Glomerular endothelial cell (primary cell): ENCODE measurements at regions not wholly inside any gene's neighbourhood (a gene's known extent, or its start where the extent isn't known, plus 50 kb on each side); places are given as distances from the start of the nearest gene placed in this dataset.

Experiments
- DNase-seq: peaks from one replicate; pipeline ENCODE4 v3.0.0-alpha.2; 2011; ENCODE audit warnings: low read depth, low spot score; ENCODE audit errors: extremely low read depth

DNA sequence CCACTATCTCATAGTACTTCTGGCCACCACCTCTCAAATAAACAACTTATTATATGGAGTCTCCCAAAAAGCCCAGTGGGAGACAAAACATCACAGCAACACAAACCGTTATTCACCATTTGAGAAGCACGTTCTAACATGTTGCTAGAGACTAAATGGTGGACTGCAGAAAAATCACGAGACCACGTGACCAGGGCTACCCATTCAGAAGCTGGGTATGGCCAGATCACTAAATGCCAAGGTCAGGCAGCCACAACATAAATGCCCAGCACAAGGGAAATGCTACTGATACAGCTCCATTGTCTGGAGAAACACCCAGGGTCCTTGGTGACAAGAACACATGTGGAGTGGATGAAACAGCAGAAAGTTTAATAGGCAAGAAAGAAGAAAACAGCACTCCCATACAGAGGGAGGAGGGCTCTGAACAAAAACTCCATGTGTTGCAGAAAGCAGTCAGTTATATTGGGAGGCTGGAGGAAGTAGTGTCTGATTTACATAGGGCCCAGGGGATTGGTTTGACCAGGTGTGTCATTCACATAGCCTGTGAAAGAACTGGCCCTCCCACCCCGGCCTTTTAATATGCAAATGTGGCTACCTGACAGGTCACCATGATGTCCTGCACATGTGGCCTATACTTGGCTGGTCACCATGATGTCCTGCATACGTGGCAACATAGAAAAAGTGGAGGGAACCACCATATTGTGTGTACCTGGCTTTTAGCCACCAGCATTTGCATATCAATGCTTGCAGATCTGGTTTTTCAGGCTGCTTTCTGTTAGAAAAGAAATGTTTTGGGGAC, 97.2 kb downstream of the TRIM36 start:
- DNase-seq, result no peak

DNA sequence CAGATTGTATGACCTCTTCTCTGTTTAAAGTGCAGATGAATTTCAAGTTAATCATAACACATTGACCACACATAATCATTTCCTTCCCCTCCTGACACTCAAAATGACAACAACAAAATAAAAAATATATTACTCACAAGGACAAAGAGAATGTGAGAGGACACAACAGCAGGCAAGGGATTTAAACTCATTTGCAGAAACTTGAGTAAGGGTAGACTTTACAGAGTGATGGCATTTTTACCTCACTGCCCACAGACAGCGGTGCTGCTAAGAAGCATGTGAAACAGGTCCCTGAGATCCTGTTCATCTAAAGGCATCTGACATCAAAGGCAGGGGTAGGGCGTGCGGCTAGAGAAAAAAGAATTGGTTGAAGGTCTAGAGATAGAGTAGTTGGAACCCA, 99.0 kb downstream of the TRIM36 start:
- DNase-seq, result no peak

DNA sequence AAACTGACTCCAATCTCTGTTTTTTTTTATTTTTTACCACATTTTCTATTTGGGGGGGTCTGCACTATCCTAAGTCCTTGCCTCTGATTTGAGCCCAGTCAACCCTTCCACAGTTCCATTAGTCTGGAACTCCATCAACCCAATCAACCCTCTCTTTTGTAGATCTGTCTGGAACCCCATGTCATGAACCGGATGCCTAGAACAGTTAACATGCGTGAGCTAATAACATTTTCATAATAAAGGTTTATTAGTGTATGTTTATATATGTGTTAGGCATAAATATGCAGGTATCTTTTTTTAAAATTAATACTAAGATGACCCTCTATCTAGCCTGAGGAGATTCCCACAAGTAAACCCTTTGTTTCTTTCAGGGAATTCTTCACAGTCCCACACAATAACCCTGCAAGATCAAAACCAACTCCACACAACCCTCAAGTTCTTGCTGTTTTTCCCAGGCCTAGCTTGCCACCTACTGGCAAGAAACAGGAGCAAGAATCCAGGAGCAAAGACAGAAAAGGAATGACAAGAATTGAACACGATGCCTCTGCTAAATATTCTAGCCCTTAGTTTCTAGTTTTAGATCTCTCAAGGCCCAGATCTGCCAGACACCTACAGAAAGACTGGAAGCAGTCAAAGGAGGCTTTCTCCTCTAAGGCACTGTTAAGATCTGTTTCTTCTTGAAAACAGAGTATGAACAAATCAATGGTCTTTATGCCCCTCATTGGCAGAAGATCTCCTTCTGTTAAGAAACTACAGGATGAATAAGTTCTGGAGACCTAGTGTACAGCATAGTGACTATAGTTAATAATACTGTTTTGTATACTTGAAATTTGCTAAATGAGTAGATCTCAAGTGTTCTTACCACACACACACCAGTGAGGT, 100.4 kb downstream of the TRIM36 start:
- peak; percentile 25 for DNase-seq

DNA sequence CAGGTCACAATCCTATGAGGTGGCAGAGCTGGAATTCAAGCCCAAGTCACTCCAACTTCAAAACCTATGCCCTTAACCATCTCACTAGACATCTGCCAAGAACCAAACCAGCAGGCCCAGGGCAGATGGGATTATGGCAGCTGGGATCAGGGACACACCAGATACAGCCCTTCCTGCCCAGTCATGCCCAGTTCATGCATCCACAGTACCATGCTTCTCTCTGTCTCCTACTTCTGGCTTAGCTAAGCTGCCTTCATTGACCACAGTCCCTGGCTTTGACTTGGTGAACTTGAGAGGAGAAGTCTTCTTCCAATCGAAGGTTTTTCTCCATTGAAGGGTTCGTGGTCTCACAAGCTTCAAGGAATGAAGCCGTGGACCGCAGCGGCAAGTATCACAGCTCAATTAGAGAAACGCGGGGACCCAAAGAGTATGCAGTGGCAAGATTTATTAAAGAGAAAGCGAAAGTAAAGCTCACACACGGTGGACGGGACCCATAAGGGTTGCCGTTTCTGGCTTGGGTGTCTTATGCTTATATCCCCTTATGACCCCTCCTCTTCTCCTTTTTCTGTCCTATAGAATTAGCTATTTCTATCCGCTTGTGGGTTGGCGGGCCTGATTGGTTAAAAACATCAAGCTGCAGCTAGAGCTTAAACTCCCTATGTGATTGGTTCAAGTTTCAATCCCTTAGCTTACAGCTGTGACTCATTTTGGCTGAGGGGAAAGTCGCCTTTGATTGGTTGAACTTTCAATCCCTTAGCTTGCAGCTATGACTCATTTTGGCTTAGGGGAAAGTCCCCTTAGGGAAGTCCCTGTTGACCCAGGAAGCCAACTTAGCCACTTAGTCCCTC, 101.2 kb downstream of the TRIM36 start:
- DNase-seq, result no peak

- DNase-seq, result no peak
These were observed 105.3 kb downstream of the TRIM36 start for GRCh38 chr5:115064380-115064779.

DNA sequence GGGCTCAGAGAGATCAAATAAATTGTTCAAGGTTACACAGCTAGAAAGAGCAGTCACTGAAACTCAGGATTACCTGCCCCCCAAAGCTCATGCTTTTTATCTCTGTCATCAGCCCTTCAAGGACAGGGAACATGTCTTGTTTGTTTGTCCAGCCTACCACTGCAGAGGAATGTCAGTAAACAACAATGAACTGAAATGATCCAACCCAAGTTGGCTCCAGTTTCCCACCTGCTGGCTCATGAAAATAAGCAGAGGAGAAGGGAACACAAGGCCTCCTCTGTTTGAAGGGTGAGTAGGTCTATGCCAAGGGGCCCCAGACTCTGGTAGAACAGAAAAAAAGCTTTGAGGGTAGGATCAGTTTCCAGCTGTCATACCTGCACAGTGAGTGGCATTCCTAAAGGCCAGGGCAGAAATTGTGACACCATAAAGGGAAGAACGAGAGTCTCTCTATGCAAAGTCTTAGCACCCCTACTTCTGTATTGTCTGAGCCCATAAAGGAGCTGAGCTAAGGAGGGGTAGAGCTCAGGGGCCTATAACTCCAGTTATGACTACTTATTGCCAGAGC, 115.2 kb downstream of the TRIM36 start:
- no peak for DNase-seq

DNA sequence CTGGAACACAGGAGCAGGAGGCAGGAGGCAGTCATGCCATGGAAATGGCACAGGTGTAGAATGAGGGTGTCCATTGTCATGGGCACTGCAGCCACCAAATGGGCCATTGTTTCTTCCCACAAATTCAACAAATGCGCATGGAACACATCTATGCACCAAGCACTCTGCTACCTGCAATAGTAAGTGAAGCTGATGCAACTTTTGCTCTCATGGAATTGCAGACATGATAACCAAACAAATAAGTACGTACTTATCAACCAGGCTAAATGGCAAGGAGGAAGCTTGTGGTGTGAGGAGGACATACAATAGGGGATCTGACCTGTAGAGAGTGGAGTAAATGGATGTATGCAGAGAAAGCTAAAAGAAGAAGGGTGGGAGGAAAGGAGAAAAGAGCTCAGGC, 116.8 kb downstream of the TRIM36 start:
- no peak for DNase-seq

DNA sequence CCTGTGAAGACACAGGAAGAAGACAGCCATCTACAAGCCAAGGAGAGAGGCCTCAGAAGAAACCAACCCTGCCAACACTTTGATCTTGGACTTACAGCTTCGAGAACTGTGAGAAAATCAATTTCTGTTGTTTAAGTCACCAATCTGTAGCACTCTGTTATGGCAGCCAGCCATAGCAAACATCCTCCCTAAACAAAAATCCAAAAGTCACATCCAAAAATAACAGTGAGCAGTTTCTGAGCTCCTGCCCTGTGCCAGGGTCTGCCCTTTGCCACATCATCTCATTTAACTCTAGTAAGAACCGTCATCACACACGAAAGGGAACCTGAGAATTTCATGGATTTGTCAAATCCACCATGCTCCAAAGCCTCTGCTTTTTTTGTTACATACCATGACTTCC, 118.8 kb downstream of the TRIM36 start:
- no peak for DNase-seq

- DNase-seq, result no peak
These were observed 135.8 kb downstream of the TRIM36 start for GRCh38 chr5:115033861-115034260.

DNA sequence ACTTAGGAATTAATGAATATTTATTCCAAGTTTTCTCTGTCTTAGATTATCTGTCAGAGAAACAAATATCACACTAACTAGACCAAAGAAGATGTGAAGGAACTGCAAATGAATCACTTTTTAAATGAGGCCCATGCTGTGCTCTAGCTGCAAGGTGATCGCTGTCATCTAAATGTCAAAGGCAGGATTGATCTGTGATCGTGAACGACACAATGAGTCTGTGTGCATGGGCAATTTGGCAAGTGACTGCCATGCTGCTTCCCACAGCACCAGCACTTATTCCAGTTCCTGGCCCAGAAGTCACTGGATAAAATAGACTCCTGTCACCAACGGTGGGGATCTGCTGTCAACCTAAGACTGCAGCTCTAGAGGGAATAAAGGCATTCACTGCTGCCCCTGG, 141.2 kb downstream of the TRIM36 start:
- no peak for DNase-seq

DNA sequence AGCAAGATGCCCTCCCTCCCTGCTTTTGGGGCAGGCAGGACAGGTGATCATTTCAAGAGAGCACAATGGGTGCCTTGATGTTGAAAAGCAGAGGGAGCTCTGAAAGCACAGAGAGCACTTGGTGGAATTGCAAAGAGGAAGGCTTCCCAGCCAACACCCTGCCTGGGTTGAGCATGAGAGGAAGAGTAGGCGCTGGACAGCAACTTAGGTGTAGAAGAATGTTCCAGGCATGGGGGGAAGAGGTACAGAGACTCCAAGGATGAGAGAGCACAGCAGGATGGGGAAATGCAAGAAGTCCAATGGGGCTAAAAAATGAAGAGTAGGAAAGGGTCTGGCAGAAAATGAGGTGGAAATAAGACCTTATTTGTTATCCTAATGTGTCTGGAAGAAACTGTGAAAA, 144.8 kb downstream of the TRIM36 start:
- DNase-seq, result no peak

DNA sequence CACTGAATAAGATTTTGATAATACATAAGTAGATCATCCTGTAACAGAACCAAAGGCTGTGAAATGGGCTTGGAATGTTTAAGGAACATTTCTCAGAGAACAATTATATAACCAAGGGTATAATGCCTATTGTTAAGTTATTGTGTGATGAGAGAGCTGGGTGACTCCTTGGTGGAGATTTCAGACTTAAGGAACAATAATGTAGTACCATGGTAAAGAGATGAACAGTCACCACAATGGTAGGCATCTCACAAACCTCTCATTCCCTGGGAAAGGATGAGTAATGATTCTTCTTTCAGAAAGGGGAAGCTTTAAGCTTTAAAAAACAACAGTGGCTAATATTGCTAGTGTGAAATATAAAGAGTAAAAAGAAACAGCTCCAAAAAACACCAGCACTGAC, 147.4 kb downstream of the TRIM36 start:
- DNase-seq, result no peak

DNA sequence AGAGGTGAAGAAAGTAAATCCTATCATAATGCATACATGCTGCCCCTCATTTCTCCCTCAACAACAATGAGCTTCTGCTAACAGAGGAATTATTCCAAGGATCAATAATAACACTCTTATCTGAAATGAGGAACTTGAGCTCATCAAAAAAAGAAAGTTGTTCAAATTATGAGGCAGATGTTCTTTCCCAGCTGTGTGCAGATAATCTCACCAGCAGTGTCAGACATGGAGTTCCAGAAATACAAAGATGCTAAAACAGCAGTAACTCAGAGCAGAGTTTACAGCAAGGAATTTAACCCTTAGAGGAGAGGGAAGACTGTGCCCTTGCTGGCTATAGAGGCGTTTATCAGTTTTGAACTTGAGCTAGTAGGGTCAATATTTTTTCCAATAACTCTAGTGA, 153.1 kb downstream of the TRIM36 start:
- DNase-seq, result no peak

DNA sequence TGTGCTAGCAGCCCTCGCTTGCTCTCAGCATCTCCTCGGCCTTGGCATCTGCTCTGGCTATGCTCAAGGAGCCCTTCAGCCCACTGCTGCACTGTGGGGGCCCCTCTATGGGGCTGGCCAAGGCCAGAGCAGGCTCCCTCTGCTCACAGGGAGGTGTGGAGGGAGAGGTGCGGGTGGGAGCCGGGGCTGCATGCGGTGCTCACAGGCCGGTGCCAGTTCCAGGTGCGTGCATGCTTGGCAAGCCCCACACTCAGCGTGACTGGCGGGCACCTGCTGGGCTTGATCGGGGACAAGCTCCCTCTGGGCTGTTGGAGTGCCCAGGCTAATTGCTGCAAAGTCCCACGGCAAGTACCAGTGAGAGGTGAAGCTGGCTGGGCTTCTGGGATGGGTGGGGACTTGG, 170.5 kb downstream of the TRIM36 start:
- DNase-seq, result no peak

GRCh38 chr5:114989512-114989911, 180.2 kb downstream of the TRIM36 start:
- no peak for DNase-seq

DNA sequence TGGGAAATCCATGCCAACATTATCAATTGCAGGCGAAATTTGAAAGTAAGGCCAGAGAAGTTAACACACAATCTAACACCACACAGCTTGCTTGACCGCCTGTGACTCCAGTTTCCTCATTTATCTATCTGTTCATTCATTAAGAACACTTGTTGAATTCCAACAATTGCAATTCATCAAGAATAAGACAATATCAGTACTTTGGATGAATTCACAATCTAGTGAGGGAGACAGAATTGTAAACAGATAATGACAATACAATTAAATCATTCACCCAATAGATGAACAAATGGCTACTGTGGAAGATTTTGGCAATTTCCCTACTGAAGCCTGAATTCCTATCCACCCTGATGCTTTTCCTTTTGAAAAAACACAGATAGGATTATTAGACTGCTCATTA, 181.6 kb downstream of the TRIM36 start:
- DNase-seq, result no peak

DNA sequence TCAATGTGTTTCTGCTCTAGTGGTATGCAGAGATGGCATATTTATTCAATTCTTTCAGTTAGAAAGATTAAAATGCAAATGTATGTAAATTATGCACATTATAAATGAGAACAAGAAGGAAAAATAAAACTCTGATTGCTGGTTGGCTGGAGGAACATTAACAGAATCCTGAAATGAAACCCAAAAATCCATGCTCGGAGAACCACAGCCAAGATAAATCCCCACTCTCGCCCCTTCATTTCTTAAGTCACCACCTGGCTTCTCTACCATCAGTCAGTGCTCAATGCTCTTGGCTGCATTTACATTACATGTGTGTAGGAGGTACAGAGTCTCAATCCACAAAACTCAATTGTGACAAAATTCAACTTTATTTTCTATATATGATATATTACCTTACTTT, 184.9 kb downstream of the TRIM36 start:
- DNase-seq, result no peak

GRCh38 chr5:114981111-114981510, 188.6 kb downstream of the TRIM36 start:
- DNase-seq, result no peak

DNA sequence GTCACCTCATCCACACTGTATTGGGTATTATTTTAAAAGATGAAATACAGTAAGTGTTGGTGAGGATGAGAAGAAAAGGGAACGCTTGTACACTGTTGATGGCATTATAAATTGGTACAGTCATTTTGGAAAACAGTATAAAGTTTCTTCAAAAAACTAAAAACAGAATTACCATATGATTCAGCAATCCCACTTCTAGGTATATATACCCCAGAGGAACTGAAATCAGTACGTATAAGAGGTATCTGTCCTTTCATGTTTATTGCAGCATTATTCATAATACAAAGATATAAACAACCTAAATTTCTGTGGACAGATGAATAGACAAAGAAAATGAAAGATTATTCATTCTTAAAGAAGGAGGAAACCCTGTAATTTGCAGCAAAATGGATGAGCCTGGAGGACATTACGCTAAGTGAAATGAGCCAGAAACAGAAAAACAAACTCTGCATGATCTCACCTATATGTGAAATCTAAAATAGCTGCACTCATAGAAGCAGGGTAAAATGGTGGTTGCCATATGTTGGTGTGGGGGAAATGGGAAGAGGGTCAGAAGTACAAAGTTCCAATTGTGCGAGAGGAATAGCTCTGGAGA, 191.6 kb downstream of the TRIM36 start:
- no peak for DNase-seq

DNA sequence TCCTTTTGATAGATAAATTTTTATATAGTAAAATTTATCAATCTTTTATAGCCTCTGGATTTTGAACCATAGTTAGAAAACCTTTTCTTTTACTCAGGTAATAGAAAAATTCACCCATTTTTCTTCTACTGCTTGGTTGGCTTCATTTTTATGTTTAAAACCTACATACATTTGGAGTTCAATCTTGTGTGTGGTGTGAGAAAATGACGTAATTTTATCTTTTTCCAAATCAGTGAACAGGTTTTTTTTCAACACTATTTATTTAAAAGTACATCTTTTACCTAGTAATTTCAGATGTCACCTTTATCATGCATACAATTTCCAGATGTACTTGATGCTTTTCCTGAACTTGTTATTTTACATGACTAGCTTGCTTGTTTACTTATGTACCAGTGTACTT, 200.2 kb downstream of the TRIM36 start:
- no peak for DNase-seq
